GM18868 (cell line): ENCODE measurements at regions not wholly inside any gene's neighbourhood (a gene's known extent, or its start where the extent isn't known, plus 50 kb on each side); places are given as distances from the start of the nearest gene placed in this dataset.
"Not testable (repeated sequence)": the region's sequence is repeated elsewhere in the genome, so short reads cannot be mapped to it uniquely, and the experiment has no call there.

Source experiments
- ATAC-seq: cut with Tn5 transposase; IDR thresholded peaks from one replicate; pipeline ENCODE4 v1.9.1; 2021; ENCODE audit warnings: mild to moderate bottlenecking, moderate library complexity; ENCODE audit not compliant: unreplicated experiment

DNA sequence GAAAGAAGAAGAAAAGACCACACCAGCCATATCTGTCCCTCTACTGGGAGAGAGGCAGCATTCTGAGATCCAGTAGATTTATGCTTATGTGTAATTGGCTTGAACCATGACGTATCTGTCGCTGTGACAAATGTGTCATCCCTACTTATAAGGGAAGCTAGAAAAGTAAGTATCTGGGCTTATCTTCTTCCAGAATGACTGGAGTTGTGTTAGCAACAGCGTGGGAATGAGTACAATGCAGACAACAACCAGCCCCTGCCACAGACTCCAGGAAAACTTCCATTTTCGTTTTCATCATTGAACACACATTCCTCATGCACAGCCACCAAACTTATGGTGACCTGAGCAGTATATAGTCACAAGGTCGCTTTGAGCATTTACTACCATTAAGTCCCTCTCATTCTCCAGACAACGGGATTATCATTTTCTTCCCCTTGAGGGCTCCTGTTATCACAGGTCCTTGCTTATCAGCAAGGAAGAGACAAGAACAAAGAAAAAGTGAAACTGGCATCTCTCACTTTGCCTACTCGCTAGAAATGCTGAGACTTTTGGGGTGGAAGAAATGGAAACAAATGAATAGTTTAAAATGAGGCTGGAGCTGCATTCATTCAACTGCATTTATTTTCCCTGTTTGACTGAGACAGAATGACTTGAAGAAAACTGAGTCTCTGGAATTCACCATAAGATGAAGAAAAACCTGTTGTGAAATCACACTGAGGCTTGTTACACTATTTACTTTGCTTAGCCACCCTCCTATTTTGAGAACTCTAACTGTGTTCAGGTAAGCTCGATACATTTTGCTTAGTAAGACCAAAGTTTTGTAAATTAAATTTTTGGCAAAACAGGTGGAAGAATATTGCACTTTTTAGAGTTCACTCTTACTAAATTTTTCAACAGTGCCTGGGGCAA is 149.3 kb upstream of the FOXQ1 start:
- no peak for ATAC-seq

DNA sequence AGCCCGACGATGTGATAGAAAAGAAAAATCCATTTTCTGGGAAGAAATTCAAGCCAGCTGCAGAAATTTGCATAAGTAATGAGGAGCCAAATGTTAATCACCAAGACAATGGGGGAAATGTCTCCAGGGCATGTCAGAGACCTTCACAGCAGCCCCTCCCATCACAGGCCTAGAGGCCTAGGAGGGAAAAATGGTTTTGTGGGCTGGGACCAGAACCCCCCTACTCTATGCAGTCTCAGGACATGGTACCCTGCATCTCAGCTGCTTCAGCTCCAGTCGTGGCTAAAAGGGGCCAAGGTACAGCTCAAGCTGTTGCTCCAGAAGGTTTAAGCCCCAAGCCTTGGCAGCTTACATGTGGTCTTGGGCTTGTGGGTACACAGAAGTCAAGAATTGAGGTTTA is 155.5 kb upstream of the FOXQ1 start:
- ATAC-seq, result not testable (repeated sequence)

DNA sequence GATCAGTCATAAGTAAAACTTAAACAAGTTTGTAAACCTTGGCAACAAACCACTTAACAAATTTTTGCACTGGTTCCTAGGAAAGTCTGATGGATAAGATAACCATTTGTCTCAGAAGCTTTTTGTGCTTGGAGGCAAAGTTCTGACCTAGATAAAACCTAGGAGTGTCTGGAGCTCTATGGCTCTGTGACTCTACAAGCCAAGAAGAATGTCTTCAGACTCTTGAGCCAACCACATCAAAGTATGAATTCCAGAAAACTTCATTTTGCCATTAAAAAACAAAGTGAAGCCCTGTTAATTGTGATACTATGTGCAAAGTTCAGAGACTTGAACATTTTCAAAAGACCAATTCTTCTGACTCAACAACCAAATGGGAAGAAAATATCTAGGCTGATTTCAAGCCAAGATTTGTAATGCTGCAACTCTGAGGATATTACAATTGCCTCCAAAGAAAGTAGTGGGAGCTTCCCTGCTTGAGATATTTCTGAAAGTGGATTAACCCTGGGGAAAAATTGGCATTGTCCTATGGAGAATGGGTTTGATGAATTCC is 158.1 kb upstream of the FOXQ1 start:
- no peak for ATAC-seq

DNA sequence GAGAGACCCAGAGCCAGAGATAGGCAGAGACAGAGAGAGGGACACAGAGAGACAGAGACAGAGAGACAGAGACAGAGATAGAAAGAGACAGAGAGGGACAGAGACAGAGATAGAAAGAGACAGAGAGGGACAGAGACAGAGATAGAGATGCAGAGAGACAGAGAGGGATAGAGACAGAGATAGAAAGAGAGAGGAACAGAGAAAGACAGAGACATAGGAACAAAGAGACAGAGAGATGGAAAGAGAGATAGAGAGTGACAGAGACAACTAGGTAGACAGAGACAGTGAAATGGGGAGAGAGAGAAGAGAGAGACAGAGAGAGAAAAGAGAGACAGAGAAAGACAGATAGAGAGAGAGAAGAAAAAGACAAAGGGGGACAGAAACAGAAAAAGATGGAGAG is 165.4 kb upstream of the FOXQ1 start:
- no peak for ATAC-seq

DNA sequence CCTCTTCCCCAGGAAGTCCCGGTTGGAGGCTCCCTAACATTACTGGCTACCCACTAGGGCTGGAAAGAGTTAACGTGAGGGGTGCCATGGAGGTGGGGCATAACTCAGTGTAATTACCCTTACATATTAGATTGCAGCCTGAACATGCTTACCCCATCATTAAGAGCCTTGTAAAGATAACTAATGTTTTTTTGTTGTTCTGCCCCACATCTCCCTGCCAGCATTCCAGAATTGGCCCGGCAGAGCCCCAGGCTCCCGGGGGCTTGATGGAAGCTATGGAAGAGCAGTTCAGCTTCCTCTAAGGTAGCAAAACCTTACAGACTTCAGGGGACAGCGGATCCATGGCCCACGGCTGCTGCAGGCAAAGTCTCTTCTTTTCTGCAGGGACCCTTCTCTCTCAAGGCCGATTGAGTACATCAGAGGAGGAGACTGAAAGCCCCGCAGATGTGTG is 166.1 kb upstream of the FOXQ1 start:
- no peak for ATAC-seq

DNA sequence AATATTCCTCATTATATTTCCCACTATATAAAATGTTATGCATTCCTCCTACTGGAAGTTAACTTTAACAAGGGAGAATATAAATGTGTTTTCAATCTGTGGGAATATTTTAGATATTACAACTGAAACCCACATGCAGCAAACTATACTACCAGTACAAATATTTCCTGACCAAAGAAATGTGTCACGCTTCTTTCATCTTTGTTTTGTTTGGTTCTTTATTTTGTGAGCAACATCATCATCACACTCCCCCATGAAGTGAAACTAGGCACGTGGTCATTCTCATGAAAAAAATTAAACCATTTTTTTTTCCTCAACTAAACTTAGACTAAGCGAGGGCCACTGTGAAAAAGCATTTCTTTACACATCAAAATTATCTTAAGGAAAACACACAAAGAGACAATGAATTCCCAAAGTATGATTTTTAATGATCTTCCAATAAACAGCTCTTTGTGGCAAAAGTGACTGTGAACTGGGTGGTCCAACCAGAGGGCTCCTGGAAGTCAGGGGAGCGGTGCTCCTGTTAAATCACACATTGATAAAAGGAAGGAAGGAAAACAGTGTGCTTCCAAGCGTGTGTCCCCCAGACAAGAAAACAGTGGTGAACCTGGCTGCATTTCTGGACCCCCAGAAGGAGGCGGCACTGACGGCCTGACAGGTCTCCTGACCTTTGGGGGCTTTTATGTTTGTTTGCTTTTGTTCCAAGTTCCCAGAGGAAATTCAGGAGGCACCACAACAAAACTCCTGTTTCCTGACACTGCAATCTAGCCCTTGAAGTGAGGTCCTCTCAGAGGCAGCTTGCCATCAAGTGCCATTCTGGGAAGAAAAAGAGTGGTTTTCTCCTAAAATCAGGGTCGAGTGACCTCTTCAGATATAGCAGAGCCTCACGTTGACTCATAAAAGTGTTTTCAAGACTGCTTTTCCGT is 166.8 kb upstream of the FOXQ1 start:
- no peak for ATAC-seq

DNA sequence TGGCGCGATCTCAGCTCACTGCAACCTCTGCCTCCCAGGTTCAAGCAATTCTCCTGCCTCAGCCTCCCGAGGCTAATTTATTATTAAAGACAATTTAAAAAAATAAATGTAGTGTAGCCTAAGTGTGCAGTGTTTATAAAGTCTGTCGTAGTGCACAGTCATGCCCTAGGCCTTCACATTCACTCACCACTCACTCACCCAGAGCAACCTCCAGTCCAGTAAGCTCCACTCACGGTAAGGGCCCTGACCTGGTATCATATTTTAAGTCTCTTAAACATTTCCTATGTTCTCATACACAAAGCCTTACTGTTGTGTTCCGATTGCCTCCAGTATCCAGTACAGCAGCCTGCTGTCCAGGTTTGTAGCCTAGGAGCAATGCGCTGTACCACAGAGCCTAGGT is 168.2 kb upstream of the FOXQ1 start:
- ATAC-seq, result no peak

DNA sequence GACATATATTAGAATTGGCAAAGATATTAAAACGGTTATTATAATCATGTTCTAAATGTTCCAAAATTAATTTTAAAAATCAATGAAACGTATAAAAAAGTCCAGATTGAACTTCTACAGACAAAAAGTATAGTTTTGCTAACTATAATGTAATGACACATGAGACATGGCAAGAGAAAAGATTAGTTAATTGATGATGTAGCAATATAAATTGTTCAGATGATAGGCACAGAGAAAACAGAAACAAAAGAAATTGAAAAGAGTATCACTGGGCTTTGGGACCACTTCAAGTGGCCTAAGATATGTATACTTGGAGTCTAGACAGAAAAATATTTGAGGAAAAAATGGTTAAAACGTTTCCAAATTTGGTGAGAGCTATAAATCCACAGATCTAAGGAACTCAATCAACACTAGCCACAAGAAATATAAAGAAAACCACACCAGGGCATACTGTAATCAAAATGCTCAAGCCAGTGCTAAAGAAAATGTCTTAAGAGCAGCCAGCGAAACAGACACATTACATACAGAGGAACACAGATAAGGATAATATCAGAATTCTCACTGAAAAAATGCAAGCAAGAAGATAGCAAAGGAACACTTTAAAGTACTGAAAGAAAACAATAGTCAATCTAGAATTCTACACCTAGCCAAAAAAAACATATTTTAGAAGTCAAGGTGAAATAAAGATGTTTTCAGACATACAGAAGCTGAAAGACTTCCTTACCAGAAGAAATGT is 172.6 kb upstream of the FOXQ1 start:
- no peak for ATAC-seq

DNA sequence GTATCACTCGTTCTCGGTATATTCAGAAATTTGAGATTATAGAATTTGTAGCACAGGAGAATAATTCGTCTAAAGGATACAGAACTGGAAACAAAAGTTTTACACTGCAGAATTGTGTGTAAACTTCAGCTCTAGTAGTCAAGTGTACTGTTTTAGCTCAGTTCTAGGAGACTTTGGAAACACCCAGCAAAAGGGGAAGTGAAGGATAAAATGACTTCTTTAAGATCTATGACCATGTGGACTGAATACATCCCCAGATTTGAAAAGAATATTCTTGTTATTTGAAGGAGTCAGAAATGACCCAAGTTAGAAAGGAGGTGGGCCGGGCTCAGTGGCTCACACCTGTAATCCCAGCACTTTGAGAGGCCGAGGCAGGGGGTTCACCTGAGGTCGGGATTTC is 174.0 kb upstream of the FOXQ1 start:
- ATAC-seq, result no peak

DNA sequence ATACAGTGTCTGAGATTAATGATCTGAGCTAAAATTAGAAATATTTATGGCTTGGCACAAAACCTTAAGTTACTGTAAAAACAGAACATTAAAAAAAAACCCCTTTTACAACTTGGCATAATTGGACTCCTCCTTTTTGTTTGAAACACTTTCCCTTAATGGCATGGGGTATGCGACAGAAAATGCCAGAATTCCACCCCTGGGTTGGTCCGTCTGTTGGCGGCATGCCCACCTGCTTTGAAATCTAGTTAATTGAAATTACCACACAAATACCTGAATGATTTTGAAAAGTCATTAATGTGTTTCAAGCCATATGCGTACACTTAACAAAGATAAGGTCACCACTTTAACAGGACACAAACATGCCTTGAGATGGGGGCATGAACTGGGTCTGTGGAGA is 175.1 kb upstream of the FOXQ1 start:
- ATAC-seq, result no peak

DNA sequence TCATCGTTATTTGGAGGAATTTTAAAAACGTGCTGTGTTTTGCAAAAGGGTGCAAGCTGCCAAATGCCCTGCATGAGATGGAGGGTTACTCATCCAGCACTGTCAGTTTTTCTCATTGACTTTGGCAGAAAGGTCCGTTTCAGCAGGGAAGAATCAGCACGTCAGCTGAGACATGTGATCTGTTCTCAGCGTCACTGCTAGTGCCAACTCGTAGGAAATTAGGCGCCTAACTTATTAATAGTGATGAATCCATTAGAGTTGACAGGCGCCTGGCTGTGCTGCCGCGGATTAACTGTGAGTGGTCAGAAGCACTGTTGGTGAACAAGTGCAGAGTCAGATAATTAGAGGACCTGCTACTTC is 175.5 kb upstream of the FOXQ1 start:
- no peak for ATAC-seq

DNA sequence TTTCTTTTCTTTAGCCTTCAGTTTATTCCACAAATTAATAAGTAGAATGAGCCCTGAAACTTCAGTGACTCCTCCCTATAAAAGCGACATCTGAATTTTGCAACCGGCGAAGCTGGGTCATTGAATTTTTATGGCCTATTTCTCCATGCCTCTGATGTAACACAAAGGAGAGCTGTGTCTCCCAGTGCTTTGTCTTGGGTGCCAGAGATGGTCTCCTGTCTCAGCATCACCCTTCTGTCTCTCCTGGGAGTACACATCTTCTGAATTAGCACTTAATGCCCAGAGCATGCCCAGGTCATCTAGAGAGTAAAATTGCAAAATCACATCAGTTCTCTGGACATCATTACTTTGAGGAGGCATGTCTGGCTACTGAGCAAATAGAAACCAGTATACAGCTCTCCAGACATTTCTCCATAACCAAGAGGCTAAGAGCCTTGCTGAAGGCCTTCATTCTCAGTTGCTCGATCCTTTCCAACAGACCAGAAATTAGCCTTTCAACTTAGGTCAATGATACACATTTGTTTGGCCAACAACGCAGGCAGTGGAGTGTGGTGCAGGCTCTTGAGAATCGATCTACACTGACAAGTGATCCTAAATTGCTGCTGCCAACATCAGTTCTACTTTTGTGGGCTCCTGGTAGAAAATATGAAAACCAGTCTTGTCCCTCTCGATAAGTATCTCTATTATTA is 176.0 kb upstream of the FOXQ1 start:
- no peak for ATAC-seq

DNA sequence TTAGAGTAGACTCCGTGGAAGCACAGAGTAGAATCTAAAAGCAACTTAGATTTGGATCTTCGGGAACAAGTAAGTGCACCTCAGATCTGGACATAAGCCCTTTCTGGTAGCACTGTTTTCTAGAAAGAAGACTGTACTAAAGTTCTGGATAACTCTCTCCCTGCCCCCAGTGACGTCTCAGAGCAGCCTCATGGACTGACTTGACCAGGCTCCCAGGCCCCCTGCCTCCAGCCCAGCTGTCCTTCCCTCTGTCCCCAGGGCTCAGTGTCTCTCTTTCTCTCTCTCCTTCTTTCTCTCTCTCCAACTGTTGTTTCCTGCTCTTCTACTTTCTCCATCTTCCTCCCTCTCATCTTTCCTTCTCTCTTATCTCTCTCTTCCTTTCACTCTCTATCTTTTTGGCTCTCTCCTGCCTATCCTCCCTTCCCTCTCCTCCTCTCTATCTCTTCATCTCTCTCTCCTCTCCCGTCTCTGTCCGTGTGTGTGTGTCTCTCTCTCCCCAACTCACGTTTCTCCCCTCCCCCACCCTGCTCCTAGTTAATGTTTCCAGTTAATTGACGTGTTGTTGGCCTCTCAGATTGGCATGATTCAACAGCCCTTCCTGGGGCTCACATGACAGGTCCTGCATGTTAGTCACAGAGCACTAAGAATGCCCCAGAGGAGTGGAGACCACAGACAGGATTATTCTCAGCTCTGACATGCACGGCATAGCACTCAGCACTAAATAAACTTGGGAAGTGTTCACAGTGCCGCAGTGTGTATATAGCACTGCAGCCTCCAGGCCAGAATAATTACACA is 180.4 kb upstream of the FOXQ1 start:
- ATAC-seq, result no peak

DNA sequence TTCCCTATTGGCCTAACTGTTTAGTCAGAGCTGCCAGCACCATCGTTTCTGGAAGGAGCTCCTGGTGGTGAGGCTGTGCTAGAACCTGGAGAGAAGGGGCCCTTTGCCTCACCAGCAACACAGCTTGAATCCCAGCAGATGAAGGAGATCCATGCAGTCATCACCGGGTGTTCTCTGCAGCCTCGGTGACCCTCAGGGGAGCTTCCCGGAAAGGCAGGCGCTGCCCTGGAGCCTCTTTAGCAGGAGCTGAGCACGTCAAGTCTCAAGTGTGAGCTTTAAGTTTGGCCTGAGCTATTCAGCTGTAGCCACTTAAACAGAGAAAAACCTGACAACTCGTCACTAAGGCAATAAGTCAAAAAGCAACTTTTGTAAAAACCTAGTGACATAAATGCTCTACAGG is 181.2 kb upstream of the FOXQ1 start:
- ATAC-seq, result no peak

DNA sequence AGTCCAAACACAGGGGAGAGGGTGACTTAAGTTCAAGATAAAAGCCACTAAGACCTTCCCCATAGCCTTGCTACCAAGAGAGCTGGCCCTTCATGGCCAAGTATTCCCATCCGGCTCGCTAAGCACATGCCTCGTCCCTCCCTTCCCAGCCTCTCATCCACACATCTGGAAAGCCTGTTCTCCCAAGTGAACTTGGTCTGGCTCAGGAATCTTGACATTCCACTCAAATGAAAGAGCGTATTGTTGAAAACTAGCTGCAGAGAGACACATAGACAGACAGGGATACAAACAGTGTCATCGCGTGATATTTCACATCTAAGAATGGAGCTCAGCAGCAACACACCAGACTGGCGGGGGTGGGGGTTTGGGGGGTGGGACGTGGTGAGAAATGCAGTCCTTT is 182.8 kb upstream of the FOXQ1 start:
- ATAC-seq, result no peak

DNA sequence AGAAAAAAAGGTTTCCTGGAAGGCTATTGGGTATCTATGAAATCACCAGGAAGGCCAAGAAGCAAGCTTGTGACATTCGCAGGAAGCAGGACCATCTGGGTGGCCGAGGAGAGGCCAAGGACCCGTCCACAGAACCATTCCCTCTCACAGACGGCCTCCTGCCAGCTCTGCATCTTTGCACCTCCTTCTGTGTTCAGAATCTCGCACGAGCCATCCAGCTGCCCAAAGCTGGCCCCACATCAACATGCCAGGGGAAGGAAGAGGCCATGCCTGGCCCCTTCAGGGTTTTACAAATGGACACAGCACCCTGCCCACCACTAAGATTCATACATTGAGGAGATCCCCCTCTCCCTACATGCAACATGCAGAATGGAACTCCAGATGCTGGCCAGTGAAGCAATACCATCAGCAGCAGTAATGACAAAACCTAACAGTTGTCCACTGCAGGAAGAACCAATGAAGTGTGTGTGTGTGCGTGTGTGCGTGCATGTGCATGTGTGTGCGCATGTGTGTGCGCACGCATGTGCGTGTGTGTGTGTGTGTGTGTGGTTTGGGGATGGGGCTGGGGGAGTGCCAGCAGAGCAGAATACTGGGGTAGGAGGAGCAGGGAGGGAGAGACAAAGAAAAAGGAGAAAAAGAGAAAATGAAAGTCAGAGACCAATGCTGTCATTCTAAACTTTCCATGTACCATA is 184.2 kb upstream of the FOXQ1 start:
- ATAC-seq, result no peak

DNA sequence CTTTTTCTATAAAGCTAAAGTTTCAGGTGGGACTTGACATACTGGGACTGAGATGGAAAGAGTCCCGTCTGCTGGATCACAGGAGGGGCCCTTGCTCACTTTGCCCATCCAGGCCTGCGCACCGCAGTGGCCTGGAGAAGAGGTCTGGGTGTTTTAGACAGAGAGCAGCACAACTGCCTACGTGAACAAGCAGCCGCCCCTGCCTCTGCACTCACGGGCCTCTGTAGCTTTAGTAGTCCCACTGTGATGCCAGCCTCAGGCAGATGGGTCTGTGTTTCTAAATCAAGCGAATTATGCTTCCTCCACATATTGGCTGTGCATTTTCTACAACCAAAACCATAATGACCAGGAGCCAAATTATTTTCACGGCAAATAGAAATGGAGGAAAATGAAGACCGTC is 184.8 kb upstream of the FOXQ1 start:
- ATAC-seq, result no peak

DNA sequence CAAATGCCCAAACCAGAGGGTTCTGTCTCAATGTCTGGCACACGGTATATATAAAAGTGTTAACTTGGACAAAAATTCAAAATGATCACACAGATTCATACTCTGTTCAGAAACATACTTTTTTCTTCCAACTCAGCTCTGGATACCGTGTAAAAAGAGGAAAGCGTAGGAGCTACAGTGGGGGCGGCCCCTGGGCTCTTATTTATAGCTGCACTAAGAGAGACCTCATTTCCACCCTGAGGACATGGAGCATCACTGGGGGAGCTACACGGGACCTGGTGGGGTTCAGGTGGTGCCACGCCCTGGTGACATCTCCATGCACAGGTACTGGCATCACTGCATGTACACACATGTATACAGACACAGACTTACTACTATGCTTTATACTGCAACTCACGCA is 185.9 kb upstream of the FOXQ1 start:
- ATAC-seq, result no peak

DNA sequence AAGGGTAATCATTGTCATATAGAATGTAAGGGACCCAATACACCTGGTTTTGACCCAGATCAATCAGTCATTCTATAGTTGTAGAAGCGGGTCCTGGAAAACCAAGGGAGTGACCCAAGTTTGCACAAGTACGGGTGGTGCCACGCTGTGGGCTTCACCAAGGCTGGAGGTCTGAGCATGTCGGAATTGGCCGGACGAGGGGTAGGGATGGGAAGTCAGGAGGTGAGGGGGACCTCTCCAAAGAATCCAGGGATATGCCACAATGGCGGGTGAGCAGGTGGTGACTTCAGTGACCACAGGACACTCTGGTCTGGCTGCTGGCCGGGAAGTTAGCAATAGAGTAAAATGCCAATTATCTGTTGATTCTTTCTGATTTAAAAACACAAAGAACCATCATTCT is 186.6 kb upstream of the FOXQ1 start:
- no peak for ATAC-seq
